Caco-2 (cell line): ENCODE measurements at regions not wholly inside any gene's neighbourhood (a gene's known extent, or its start where the extent isn't known, plus 50 kb on each side); places are given as distances from the start of the nearest gene placed in this dataset.

Experiments used
- BruUV-seq: library from RNA; stranded (reverse); fragments of 400-500 nt; replicated peaks from 2 replicates; lab custom pipeline; 2021; lab: Mats Ljungman, UMichigan
- CTCF ChIA-PET: fragments of 300-600 bp; sonication (Branson Sonifier 250); formaldehyde crosslinking; loops from one replicate; lab custom pipeline; 2022; ENCODE audit warnings: antibody characterized with exemption; lab: Charles Lee
- POLR2A ChIA-PET: fragments of 300-600 bp; sonication (Branson Sonifier 250); formaldehyde crosslinking; loops from one replicate; lab custom pipeline; 2022; ENCODE audit warnings: antibody characterized with exemption; lab: Charles Lee
- DNase-seq, 2 experiments: peaks; one replicate each; pipeline versions ENCODE4 v3.0.0 to v3.0.0-alpha.2; 2020 to 2022
- H3K27me3 ChIP-seq: replicated peaks from 2 replicates; pipeline ENCODE4 v1.6.0; 2011; ENCODE audit warnings: low read length; ENCODE audit not compliant: control insufficient read depth, insufficient read depth
- H3K36me3 ChIP-seq: 2 replicates; pipeline ENCODE4 v1.5.1; 2011; ENCODE audit warnings: low read length; ENCODE audit not compliant: control insufficient read depth, insufficient read depth
- H3K4me1 ChIP-seq: fragments of 250-450 bp; sonication (Bioruptor Pico); 2 replicates; pipeline ENCODE4 v1.5.1; 2020; ENCODE audit warnings: mild to moderate bottlenecking
- H3K4me3 ChIP-seq: 2 replicates; pipeline ENCODE4 v1.5.1; 2011; ENCODE audit warnings: low read depth, mild to moderate bottlenecking, control low read depth, low read length
- H3K9me3 ChIP-seq: fragments of 250-450 bp; sonication (Bioruptor Pico); 2 replicates; pipeline ENCODE4 v1.5.1; 2020; ENCODE audit warnings: mild to moderate bottlenecking, moderate library complexity
- H3K27ac Mint-ChIP-seq: one replicate; pipeline ENCODE4 v1.8.0; 2022; ENCODE audit warnings: mixed read lengths; ENCODE audit not compliant: unreplicated experiment
- H3K27me3 Mint-ChIP-seq: one replicate; pipeline ENCODE4 v1.8.0; 2022; ENCODE audit warnings: mixed read lengths; ENCODE audit not compliant: insufficient read depth, unreplicated experiment
- H3K36me3 Mint-ChIP-seq: one replicate; pipeline ENCODE4 v1.8.0; 2022; ENCODE audit warnings: mild to moderate bottlenecking, mixed read lengths; ENCODE audit not compliant: insufficient read depth, unreplicated experiment
- H3K4me1 Mint-ChIP-seq: one replicate; pipeline ENCODE4 v1.8.0; 2022; ENCODE audit warnings: low read depth, mixed read lengths; ENCODE audit not compliant: unreplicated experiment
- H3K4me3 Mint-ChIP-seq: one replicate; pipeline ENCODE4 v1.8.0; 2022; ENCODE audit warnings: mild to moderate bottlenecking, moderate library complexity, mixed read lengths; ENCODE audit not compliant: unreplicated experiment
- H3K9me3 Mint-ChIP-seq: one replicate; pipeline ENCODE4 v1.8.0; 2022; ENCODE audit warnings: mixed read lengths; ENCODE audit not compliant: unreplicated experiment
- intact Hi-C: fragments of 100-400 bp; cut with micrococcal nuclease; formaldehyde crosslinking; loops from one replicate; pipeline ENCODE4 v1.10.0; 2022; ENCODE audit not compliant: unreplicated experiment
- TF ChIP-seq, protein P1 (sequence below), 2 experiments: fragments of 200-600 bp in 1 of 2; IDR thresholded peaks; 1 replicate in 1 of 2; 2 replicates in 1 of 2; pipeline versions ENCODE4 v1.5.1 to v1.8.0; 2011 to 2022; ENCODE audit warnings: antibody characterized with exemption in 1 of 2, control low read depth in 1 of 2, inconsistent platforms in 1 of 2, low read depth in 1 of 2, low read length in 1 of 2, mild to moderate bottlenecking in 1 of 2, moderate library complexity in 1 of 2; ENCODE audit not compliant: insufficient read depth in 1 of 2, severe bottlenecking in 1 of 2, unreplicated experiment in 1 of 2

DNA sequence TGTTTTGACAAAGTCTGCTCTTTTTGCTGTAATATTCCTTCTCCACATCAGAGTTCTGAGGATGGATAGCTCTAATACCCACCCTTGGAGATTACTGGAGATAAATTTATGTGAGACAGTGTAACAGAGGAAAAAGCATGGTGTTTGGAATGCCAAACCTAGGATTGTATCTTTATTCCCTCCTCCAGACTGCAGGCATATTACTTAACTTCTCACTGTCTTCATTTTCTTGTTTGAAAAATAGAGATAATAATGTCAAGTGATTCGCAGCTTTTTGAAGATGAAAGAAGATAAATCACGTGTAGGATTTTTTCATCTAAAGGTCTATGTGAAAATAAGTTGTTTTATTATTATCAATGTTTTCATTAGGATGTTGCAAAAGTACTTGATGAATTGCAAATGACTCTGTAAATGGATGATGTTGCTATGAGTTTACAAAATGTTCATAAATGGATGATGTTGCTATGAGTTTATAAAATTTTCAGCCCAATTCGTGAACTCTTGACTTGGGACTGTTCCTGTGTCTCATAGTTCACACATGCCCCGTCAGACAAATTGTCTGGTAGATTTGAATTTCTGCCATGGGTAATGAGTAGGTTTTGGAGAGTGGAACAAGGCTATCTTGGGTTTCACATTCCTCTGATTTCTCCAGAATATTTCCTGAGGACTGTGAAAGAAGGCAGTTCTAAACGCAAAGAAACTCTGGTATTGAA, 113.1 kb upstream of the IGFBP3 start:
- Mint-ChIP-seq H3K36me3 (no peaks in the 10 kb centered on the region), H3K27ac (no peak overlapping the region), H3K27me3 (no peaks in the 10 kb centered on the region), H3K9me3 (no peaks in the 10 kb centered on the region), H3K4me1 (peaks cover 5% of the 10 kb centered on the region), H3K4me3 (no peak overlapping the region)
- no TSS peak for BruUV-seq
- Histone ChIP-seq H3K4me3 (no peak overlapping the region), H3K36me3 (no peaks in the 10 kb centered on the region), H3K9me3 (no peaks in the 10 kb centered on the region), H3K4me1 (peaks cover 7% of the 10 kb centered on the region), H3K27me3 (no peaks in the 10 kb centered on the region)
- intact Hi-C loops = no loop called here
- DNase-seq = no peak
- ChIA-PET CTCF (no interaction called here), POLR2A (no interaction called here)
- TF ChIP-seq, protein P1, sequence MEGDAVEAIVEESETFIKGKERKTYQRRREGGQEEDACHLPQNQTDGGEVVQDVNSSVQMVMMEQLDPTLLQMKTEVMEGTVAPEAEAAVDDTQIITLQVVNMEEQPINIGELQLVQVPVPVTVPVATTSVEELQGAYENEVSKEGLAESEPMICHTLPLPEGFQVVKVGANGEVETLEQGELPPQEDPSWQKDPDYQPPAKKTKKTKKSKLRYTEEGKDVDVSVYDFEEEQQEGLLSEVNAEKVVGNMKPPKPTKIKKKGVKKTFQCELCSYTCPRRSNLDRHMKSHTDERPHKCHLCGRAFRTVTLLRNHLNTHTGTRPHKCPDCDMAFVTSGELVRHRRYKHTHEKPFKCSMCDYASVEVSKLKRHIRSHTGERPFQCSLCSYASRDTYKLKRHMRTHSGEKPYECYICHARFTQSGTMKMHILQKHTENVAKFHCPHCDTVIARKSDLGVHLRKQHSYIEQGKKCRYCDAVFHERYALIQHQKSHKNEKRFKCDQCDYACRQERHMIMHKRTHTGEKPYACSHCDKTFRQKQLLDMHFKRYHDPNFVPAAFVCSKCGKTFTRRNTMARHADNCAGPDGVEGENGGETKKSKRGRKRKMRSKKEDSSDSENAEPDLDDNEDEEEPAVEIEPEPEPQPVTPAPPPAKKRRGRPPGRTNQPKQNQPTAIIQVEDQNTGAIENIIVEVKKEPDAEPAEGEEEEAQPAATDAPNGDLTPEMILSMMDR (IDR thresholded peaks at IDR 0.05; ENCODE audit: insufficient read depth in 1 of 2, low read depth in 1 of 2, low read length in 1 of 2, severe bottlenecking in 1 of 2, unreplicated experiment in 1 of 2) = no peak

DNA sequence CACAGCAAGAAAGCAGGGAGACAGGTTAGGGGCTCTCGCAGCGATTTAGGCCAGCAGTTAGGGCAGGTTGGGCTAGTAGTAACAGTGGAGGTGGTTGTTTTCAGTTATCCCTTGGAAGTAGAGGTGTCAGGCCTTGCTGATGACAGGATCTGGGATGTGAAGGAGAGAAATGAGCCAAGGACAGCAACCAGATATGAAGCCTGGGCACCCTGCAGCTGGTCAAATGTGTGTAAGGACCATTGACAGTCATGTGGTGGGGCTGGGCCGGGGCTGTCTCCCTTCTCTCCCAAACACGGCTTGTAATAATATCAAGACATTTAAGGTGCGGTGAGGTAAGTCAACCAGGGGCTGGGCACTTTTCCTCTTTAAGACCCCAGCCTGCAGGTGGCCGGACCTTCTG, 112.5 kb upstream of the IGFBP3 start:
- no peak for DNase-seq
- Mint-ChIP-seq H3K4me3 (no peak overlapping the region), H3K4me1 (peaks cover 8% of the 10 kb centered on the region), H3K27ac (no peak overlapping the region), H3K9me3 (no peaks in the 10 kb centered on the region), H3K36me3 (no peaks in the 10 kb centered on the region), H3K27me3 (no peaks in the 10 kb centered on the region)
- no TSS peak for BruUV-seq
- H3K27me3 ChIP-seq = no peaks in the 10 kb centered on the region
- no peak overlapping the region for H3K4me3 ChIP-seq
- peaks cover 10% of the 10 kb centered on the region for H3K4me1 ChIP-seq
- ChIA-PET CTCF (no interaction called here), POLR2A (no interaction called here)
- TF ChIP-seq, protein P1 (IDR thresholded peaks at IDR 0.05; ENCODE audit: insufficient read depth in 1 of 2, low read depth in 1 of 2, low read length in 1 of 2, severe bottlenecking in 1 of 2, unreplicated experiment in 1 of 2) = no peak
- no peaks in the 10 kb centered on the region for H3K9me3 ChIP-seq
- intact Hi-C loops = no loop called here
- H3K36me3 ChIP-seq = no peaks in the 10 kb centered on the region

- no TSS peak for BruUV-seq
- no peaks in the 10 kb centered on the region for H3K27me3 ChIP-seq
- Mint-ChIP-seq H3K9me3 (no peaks in the 10 kb centered on the region), H3K36me3 (no peaks in the 10 kb centered on the region), H3K27ac (no peak overlapping the region), H3K27me3 (no peaks in the 10 kb centered on the region), H3K4me3 (no peak overlapping the region), H3K4me1 (peaks cover 8% of the 10 kb centered on the region)
- H3K4me3 ChIP-seq = no peak overlapping the region
- intact Hi-C loops = no loop called here
- ChIA-PET CTCF (no interaction called here), POLR2A (no interaction called here)
- H3K4me1 ChIP-seq = peaks cover 10% of the 10 kb centered on the region
- TF ChIP-seq, protein P1 (IDR thresholded peaks at IDR 0.05; ENCODE audit: insufficient read depth in 1 of 2, low read depth in 1 of 2, low read length in 1 of 2, severe bottlenecking in 1 of 2, unreplicated experiment in 1 of 2) = no peak
- H3K9me3 ChIP-seq = no peaks in the 10 kb centered on the region
- H3K36me3 ChIP-seq = no peaks in the 10 kb centered on the region
- DNase-seq = no peak
Measured at GRCh38 chr7:46032942-46033341, 111.9 kb upstream of the IGFBP3 start.
